GM19035 (cell line): ENCODE measurements at regions not wholly inside any gene's neighbourhood (a gene's known extent, or its start where the extent isn't known, plus 50 kb on each side); places are given as distances from the start of the nearest gene placed in this dataset.
"Not testable (repeated sequence)": the region's sequence is repeated elsewhere in the genome, so short reads cannot be mapped to it uniquely, and the experiment has no call there.

Experiments used
- ATAC-seq: cut with Tn5 transposase; IDR thresholded peaks from one replicate; pipeline ENCODE4 v1.9.1; 2021; ENCODE audit not compliant: unreplicated experiment

GRCh38 chr2:142395291-142395690, 264.5 kb upstream of the LRP1B start:
- ATAC-seq, result no peak

- ATAC-seq, result no peak
Observed at GRCh38 chr2:142380372-142380771, 249.6 kb upstream of the LRP1B start.

- not testable (repeated sequence) for ATAC-seq
Observed at GRCh38 chr2:142362069-142362468, 231.3 kb upstream of the LRP1B start.

GRCh38 chr2:142347751-142348150, 216.9 kb upstream of the LRP1B start:
- ATAC-seq, result no peak

- no peak for ATAC-seq
Observed at GRCh38 chr2:142339261-142339660, 208.4 kb upstream of the LRP1B start.

GRCh38 chr2:142332196-142332595, 201.4 kb upstream of the LRP1B start:
- ATAC-seq, result no peak

- ATAC-seq, result no peak
Observed at GRCh38 chr2:142330458-142330857, 199.6 kb upstream of the LRP1B start.

- no peak for ATAC-seq
Observed at GRCh38 chr2:142325870-142326269, 195.1 kb upstream of the LRP1B start.

- no peak for ATAC-seq
Observed at GRCh38 chr2:142323206-142323605, 192.4 kb upstream of the LRP1B start.

GRCh38 chr2:142321706-142322280, 191.0 kb upstream of the LRP1B start:
- ATAC-seq, result no peak

- no peak for ATAC-seq
Observed at GRCh38 chr2:142320067-142320466, 189.3 kb upstream of the LRP1B start.

- ATAC-seq, result no peak
Observed at GRCh38 chr2:142316049-142316448, 185.2 kb upstream of the LRP1B start.

GRCh38 chr2:142315346-142315745, 184.5 kb upstream of the LRP1B start:
- no peak for ATAC-seq

- ATAC-seq, result no peak
Observed at GRCh38 chr2:142314164-142314563, 183.3 kb upstream of the LRP1B start.

GRCh38 chr2:142310530-142310929, 179.7 kb upstream of the LRP1B start:
- ATAC-seq, result no peak

GRCh38 chr2:142308744-142309143, 177.9 kb upstream of the LRP1B start:
- ATAC-seq, result no peak

GRCh38 chr2:142307616-142308115, 176.8 kb upstream of the LRP1B start:
- ATAC-seq, result no peak

GRCh38 chr2:142307086-142307485, 176.3 kb upstream of the LRP1B start:
- ATAC-seq, result no peak

GRCh38 chr2:142306131-142306530, 175.3 kb upstream of the LRP1B start:
- no peak for ATAC-seq

GRCh38 chr2:142300517-142300916, 169.7 kb upstream of the LRP1B start:
- no peak for ATAC-seq

GRCh38 chr2:142299021-142299420, 168.2 kb upstream of the LRP1B start:
- ATAC-seq, result no peak

- no peak for ATAC-seq
Observed at GRCh38 chr2:142294225-142294624, 163.4 kb upstream of the LRP1B start.

GRCh38 chr2:142291969-142292368, 161.2 kb upstream of the LRP1B start:
- ATAC-seq, result no peak
